HG02981 (cell line): ENCODE measurements at regions not wholly inside any gene's neighbourhood (a gene's known extent, or its start where the extent isn't known, plus 50 kb on each side); places are given as distances from the start of the nearest gene placed in this dataset.
"Not testable (repeated sequence)": the region's sequence is repeated elsewhere in the genome, so short reads cannot be mapped to it uniquely, and the experiment has no call there.

Experiments used
- ATAC-seq: cut with Tn5 transposase; IDR thresholded peaks from one replicate; pipeline ENCODE4 v1.9.1; 2021; ENCODE audit warnings: mild to moderate bottlenecking, moderate library complexity; ENCODE audit not compliant: unreplicated experiment

- ATAC-seq, result no peak
Observed at GRCh38 chr7:132030086-132030568, 473.7 kb upstream of the PODXL start.

GRCh38 chr7:132029369-132030085 lies 473.1 kb upstream of the PODXL start:
- no peak for ATAC-seq

- ATAC-seq, result no peak
Observed at GRCh38 chr7:132028144-132028920, 471.9 kb upstream of the PODXL start.

GRCh38 chr7:132024290-132024689 lies 467.9 kb upstream of the PODXL start:
- no peak for ATAC-seq

- ATAC-seq, result no peak
Observed at GRCh38 chr7:132023466-132023865, 467.0 kb upstream of the PODXL start.

- no peak for ATAC-seq
Observed at GRCh38 chr7:132022188-132022587, 465.8 kb upstream of the PODXL start.

GRCh38 chr7:132019703-132020102 lies 463.3 kb upstream of the PODXL start:
- no peak for ATAC-seq

GRCh38 chr7:132009778-132010177 lies 453.4 kb upstream of the PODXL start:
- ATAC-seq, result no peak

GRCh38 chr7:132004529-132004928 lies 448.1 kb upstream of the PODXL start:
- ATAC-seq, result no peak

GRCh38 chr7:132002343-132002968 lies 446.0 kb upstream of the PODXL start:
- no peak for ATAC-seq

- no peak for ATAC-seq
Observed at GRCh38 chr7:132001146-132001545, 444.7 kb upstream of the PODXL start.

GRCh38 chr7:131999193-131999592 lies 442.8 kb upstream of the PODXL start:
- ATAC-seq, result no peak

- no peak for ATAC-seq
Observed at GRCh38 chr7:131995324-131995723, 438.9 kb upstream of the PODXL start.

GRCh38 chr7:131981069-131981468 lies 424.6 kb upstream of the PODXL start:
- ATAC-seq, result not testable (repeated sequence)

GRCh38 chr7:131978118-131978517 lies 421.7 kb upstream of the PODXL start:
- not testable (repeated sequence) for ATAC-seq

GRCh38 chr7:131976411-131976810 lies 420.0 kb upstream of the PODXL start:
- no peak for ATAC-seq

- no peak for ATAC-seq
Observed at GRCh38 chr7:131974671-131975070, 418.2 kb upstream of the PODXL start.

GRCh38 chr7:131972251-131972650 lies 415.8 kb upstream of the PODXL start:
- no peak for ATAC-seq

GRCh38 chr7:131970602-131971001 lies 414.2 kb upstream of the PODXL start:
- ATAC-seq, result no peak

GRCh38 chr7:131969560-131969959 lies 413.1 kb upstream of the PODXL start:
- ATAC-seq, result no peak

- ATAC-seq, result no peak
Observed at GRCh38 chr7:131967216-131967730, 410.8 kb upstream of the PODXL start.
